NCI-H82 treated with DMSO at 0.1 percent for 48 hours (cell line): ENCODE measurements at regions not wholly inside any gene's neighbourhood (a gene's known extent, or its start where the extent isn't known, plus 50 kb on each side); places are given as distances from the start of the nearest gene placed in this dataset.
"Not testable (repeated sequence)": the region's sequence is repeated elsewhere in the genome, so short reads cannot be mapped to it uniquely, and the experiment has no call there.

Source experiments
- DNase-seq: peaks from one replicate; lab custom pipeline; 2025; ENCODE audit not compliant: unreplicated experiment; lab: John Stamatoyannopoulos, UW

GRCh38 chr4:134145369-134145768, 56.2 kb downstream of the PABPC4L start:
- DNase-seq: no peak

GRCh38 chr4:134144337-134144736, 57.3 kb downstream of the PABPC4L start:
- no peak for DNase-seq

GRCh38 chr4:134141728-134142127, 59.9 kb downstream of the PABPC4L start:
- no peak for DNase-seq

DNA sequence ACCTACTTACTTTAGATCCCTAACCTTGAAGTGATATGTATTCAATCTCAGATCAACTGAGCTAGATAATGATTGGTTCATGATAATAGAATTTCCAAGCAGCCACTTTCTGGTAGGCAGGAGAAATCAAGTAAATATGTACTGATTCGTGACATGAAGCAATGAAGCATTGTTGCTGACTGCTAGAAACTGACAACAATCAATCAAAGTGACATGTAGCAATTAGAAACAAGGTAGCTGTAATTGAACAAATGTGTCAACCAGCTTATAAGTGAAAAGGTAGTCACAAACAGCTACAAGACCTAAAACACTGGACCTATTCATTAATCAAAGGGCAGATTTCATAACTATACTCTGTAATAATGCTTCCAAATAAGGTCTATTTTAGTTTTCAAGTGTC, 62.4 kb downstream of the PABPC4L start:
- DNase-seq: no peak

GRCh38 chr4:134132086-134132783, 69.4 kb downstream of the PABPC4L start:
- no peak for DNase-seq

DNA sequence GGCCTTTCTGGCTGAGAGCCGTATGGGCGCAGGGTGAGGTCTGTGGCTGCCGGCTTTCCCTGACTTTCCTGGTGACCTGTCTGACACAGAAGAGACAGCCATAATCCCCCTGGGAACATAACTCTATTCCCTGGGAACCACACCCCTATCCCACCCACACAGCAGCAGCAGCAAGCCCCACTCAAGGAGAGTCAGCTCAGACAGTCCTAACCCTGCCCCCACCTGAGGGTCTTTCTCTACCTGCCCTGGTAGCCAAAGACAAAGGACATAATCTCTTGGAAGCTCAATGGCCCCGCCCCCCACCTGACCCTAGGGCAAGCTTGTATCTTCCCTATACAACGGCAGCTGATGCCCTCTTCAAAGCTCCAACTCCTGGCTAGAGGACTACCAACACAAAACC, 74.6 kb downstream of the PABPC4L start:
- DNase-seq: no peak

- no peak for DNase-seq
Observed at GRCh38 chr4:134126000-134126560, 75.5 kb downstream of the PABPC4L start.

GRCh38 chr4:134122903-134123302, 78.7 kb downstream of the PABPC4L start:
- no peak for DNase-seq

- DNase-seq: no peak
Observed at GRCh38 chr4:134117392-134118183, 84.0 kb downstream of the PABPC4L start.

DNA sequence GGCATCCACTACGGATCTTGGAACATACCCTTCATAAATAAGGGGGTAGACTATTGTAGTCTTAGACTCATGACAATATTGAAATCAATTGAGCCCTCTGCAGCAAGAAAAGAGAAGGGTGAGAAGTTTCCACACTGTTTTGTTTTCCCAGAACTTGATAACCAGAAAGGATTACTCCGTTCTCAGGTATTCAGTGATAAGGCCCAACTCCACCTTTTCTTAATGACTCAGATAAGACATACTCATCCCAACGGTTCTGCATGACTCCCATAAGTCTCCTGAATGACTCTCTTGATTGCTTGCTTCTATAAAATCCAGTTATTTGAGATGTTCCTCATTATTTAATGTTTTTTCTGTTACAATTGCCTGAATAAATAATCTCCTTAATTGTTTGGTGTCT, 111.7 kb downstream of the PABPC4L start:
- DNase-seq: no peak

DNA sequence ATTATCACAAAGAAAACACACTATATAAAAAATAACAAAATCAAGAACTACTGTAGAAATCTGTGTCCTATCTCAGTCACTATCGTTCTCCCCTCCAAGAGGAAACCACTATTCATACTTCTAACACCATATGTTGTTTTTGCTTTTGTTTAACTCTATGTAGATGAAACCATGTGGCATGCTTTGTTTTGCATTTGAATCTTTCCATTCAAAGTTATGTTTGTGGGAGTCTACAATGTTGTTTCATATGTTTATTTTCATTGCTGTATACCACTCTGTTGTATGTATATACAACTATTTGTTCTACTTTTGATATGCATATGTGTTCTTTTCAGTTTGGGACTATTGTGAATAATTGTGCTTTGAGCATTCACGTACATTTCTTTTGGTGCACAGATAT, 116.1 kb downstream of the PABPC4L start:
- DNase-seq: no peak

DNA sequence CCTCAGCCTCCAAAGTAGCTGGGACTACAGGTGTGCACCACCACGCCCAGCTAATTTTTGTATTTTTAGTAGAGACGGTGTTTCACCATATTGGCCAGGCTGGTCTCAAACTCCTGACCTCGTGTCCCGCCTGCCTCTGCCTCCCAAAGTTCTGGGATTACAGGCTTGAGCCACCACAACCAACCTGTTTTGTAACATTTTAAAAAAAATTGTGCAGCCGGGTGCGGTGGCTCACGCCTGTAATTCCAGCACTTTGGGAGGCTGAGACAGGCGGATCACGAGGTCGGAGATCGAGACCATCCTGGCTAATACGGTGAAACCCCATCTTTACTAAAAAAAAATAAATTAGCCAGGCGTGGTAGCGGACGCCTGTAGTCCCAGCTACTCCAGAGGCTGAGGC, 122.5 kb downstream of the PABPC4L start:
- not testable (repeated sequence) for DNase-seq

GRCh38 chr4:134078230-134078914, 123.2 kb downstream of the PABPC4L start:
- no peak for DNase-seq

DNA sequence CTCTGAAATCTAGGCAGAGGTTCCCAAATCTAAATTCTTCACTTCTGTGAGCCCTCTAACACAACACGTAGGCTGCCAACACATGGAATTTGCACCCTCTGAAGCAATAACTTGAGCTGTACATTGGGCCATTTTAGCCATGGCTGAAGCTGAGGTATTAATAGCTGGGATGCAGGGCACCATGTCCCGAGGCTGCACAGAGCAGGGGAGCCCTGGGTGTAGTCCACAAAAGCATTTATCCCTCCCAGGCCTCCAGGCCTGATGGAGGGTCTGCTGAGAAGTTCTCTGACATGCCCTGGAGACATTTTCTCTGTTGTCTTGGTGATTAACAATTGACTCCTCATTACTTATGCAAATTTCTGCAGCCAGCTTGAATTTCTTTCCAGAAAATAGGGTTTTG, 127.9 kb downstream of the PABPC4L start:
- no peak for DNase-seq

GRCh38 chr4:134072137-134072536, 129.5 kb downstream of the PABPC4L start:
- DNase-seq: no peak

GRCh38 chr4:134070174-134070573, 131.4 kb downstream of the PABPC4L start:
- no peak for DNase-seq

DNA sequence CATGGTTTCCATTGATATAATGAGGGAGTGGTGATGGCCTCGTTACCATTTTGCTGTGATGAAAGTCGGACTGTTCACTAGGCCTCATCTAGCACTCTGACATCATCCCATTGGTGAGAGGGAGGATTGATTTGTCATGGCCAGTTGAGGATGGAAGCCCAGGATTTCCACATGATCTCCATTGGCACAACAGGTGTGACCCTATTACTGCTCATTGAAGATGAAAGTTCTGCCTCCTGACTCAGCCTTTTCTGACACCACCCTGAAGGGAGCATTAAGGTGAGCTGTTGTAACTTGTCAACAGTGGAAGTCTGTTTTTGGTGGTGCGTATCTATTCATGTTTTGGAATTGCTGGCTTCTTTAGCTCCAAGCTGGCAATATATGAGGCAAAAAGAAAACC, 144.2 kb downstream of the PABPC4L start:
- DNase-seq: no peak

DNA sequence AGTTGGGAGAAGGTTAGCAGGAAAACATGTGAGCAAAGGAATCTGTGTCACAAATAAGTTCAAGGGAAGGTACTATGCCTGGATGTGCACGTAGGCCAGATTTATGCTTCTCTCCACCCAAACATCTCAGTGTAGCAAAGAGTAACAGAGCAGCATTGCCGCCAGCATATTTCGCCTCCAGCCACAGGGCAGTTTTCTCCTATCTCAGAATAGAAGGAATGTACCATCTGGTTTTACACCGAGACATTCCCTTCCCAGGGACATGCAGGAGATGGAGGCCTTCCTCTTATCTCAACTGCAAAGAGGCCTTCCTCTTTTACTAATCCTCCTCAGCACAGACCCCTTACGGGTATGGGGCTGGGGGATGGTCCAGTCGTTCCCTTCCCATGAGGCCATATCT, 155.4 kb downstream of the PABPC4L start:
- DNase-seq: not testable (repeated sequence)

- DNase-seq: no peak
Observed at GRCh38 chr4:134045411-134045810, 156.2 kb downstream of the PABPC4L start.

- no peak for DNase-seq
Observed at GRCh38 chr4:134043266-134043665, 158.3 kb downstream of the PABPC4L start.

GRCh38 chr4:134028421-134028820, 173.2 kb downstream of the PABPC4L start:
- no peak for DNase-seq

GRCh38 chr4:134027931-134028330, 173.7 kb downstream of the PABPC4L start:
- no peak for DNase-seq
